GM19239 (cell line): ENCODE measurements at regions not wholly inside any gene's neighbourhood (a gene's known extent, or its start where the extent isn't known, plus 50 kb on each side); places are given as distances from the start of the nearest gene placed in this dataset.
"Not testable (repeated sequence)": the region's sequence is repeated elsewhere in the genome, so short reads cannot be mapped to it uniquely, and the experiment has no call there.

ENCODE experiments used
- DNase-seq: peaks from one replicate; pipeline ENCODE4 v3.0.0; 2011; ENCODE audit warnings: low spot score; ENCODE audit not compliant: insufficient read length
- FAIRE-seq: peaks from 2 replicates; lab custom pipeline; 2011; peaks lifted over from hg19 to GRCh38; lab: Jason Lieb, UNC

GRCh38 chr10:125261491-125262186 is 101.3 kb upstream of the CTBP2 start:
- no peak for DNase-seq
- FAIRE-seq = no peak

GRCh38 chr10:125260260-125260659 is 99.9 kb upstream of the CTBP2 start:
- FAIRE-seq (no peak), DNase-seq (no peak)

- FAIRE-seq = no peak
- DNase-seq = no peak
Measured at GRCh38 chr10:125259651-125260050, 99.3 kb upstream of the CTBP2 start.

- DNase-seq = no peak
- no peak for FAIRE-seq
Measured at GRCh38 chr10:125258676-125259075, 98.3 kb upstream of the CTBP2 start.

GRCh38 chr10:125257521-125258108 is 97.3 kb upstream of the CTBP2 start:
- DNase-seq (no peak), FAIRE-seq (no peak)

- DNase-seq (no peak), FAIRE-seq (no peak)
Measured at GRCh38 chr10:125256026-125256425, 95.7 kb upstream of the CTBP2 start.

GRCh38 chr10:125252937-125253336 is 92.6 kb upstream of the CTBP2 start:
- FAIRE-seq = no peak
- DNase-seq = no peak

GRCh38 chr10:125250834-125251233 is 90.5 kb upstream of the CTBP2 start:
- not testable (repeated sequence) for DNase-seq, FAIRE-seq

GRCh38 chr10:125249948-125250347 is 89.6 kb upstream of the CTBP2 start:
- no peak for FAIRE-seq
- DNase-seq = no peak

GRCh38 chr10:125248489-125248888 is 88.1 kb upstream of the CTBP2 start:
- FAIRE-seq (no peak), DNase-seq (no peak)

- DNase-seq = no peak
- no peak for FAIRE-seq
Measured at GRCh38 chr10:125247576-125247975, 87.2 kb upstream of the CTBP2 start.

GRCh38 chr10:125243532-125244253 is 83.3 kb upstream of the CTBP2 start:
- DNase-seq (no peak), FAIRE-seq (no peak)

- no peak for FAIRE-seq
Measured at GRCh38 chr10:125238682-125239081, 78.3 kb upstream of the CTBP2 start.

GRCh38 chr10:125236091-125236490 is 75.7 kb upstream of the CTBP2 start:
- DNase-seq (no peak), FAIRE-seq (no peak)

More at GRCh38 chr10:125238682-125239081, 78.3 kb upstream of the CTBP2 start:
- DNase-seq = no peak

GRCh38 chr10:125235093-125236069 is 75.0 kb upstream of the CTBP2 start:
- DNase-seq (no peak), FAIRE-seq (no peak)

GRCh38 chr10:125234576-125234975 is 74.2 kb upstream of the CTBP2 start:
- DNase-seq = not testable (repeated sequence)

GRCh38 chr10:125233726-125234125 is 73.4 kb upstream of the CTBP2 start:
- DNase-seq = no peak
- FAIRE-seq = no peak

More at GRCh38 chr10:125234576-125234975, 74.2 kb upstream of the CTBP2 start:
- FAIRE-seq = not testable (repeated sequence)

GRCh38 chr10:125232841-125233240 is 72.5 kb upstream of the CTBP2 start:
- FAIRE-seq (no peak), DNase-seq (no peak)

- FAIRE-seq = no peak
Measured at GRCh38 chr10:125231813-125232475, 71.6 kb upstream of the CTBP2 start.

More at GRCh38 chr10:125231813-125232475, 71.6 kb upstream of the CTBP2 start:
- DNase-seq = no peak
